PC-9 (cell line): ENCODE measurements at regions not wholly inside any gene's neighbourhood (a gene's known extent, or its start where the extent isn't known, plus 50 kb on each side); places are given as distances from the start of the nearest gene placed in this dataset.

Source experiments
- BruUV-seq: library from RNA; stranded (reverse); fragments of 400-500 nt; replicated peaks from 2 replicates; lab custom pipeline; 2021; lab: Mats Ljungman, UMichigan
- CTCF ChIA-PET: fragments of 300-600 bp; sonication (Branson Sonifier 250); formaldehyde crosslinking; loops from one replicate; lab custom pipeline; 2022; ENCODE audit warnings: antibody characterized with exemption; lab: Charles Lee
- POLR2A ChIA-PET: fragments of 300-600 bp; sonication (Branson Sonifier 250); formaldehyde crosslinking; loops from one replicate; lab custom pipeline; 2022; ENCODE audit warnings: antibody characterized with exemption; ENCODE audit not compliant: unreplicated experiment; lab: Charles Lee
- DNase-seq, 2 experiments: peaks; one replicate each; pipeline versions ENCODE4 v3.0.0 to v3.0.0-alpha.2; 2015 to 2022; ENCODE audit warnings: mixed read lengths in 1 of 2
- H2AFZ ChIP-seq: fragments of 200-600 bp; sonication (generic); 2 replicates; pipeline ENCODE4 v1.8.1; 2017; ENCODE audit warnings: antibody characterized with exemption
- H3F3A ChIP-seq: fragments of 200-600 bp; sonication (generic); 2 replicates; pipeline ENCODE4 v1.8.1; 2017; ENCODE audit warnings: antibody characterized with exemption, mild to moderate bottlenecking, low read depth; ENCODE audit not compliant: insufficient read depth
- H3K27ac ChIP-seq: fragments of 200-600 bp; sonication (generic); 2 replicates; pipeline ENCODE4 v1.6.1; 2016; ENCODE audit warnings: mixed run types
- H3K27me3 ChIP-seq: fragments of 200-600 bp; sonication (generic); 2 replicates; pipeline ENCODE4 v1.6.1; 2016; ENCODE audit warnings: low read depth, mixed run types; ENCODE audit not compliant: insufficient read depth
- H3K36me3 ChIP-seq: fragments of 200-600 bp; sonication (generic); 2 replicates; pipeline ENCODE4 v1.6.1; 2016; ENCODE audit warnings: low read depth, mixed run types
- H3K4me1 ChIP-seq: fragments of 200-600 bp; sonication (generic); replicated peaks from 2 replicates; pipeline ENCODE4 v1.6.1; 2016; ENCODE audit warnings: mixed run types; ENCODE audit not compliant: insufficient read depth
- H3K4me2 ChIP-seq: fragments of 200-600 bp; sonication (generic); 2 replicates; pipeline ENCODE4 v1.6.1; 2017; ENCODE audit warnings: mixed run types
- H3K4me3 ChIP-seq: fragments of 200-600 bp; sonication (generic); 2 replicates; pipeline ENCODE4 v1.6.1; 2016; ENCODE audit warnings: mixed run types
- H3K79me2 ChIP-seq: fragments of 200-600 bp; sonication (generic); 2 replicates; pipeline ENCODE4 v1.6.1; 2017; ENCODE audit warnings: low read depth, mixed run types
- H3K9me2 ChIP-seq: fragments of 200-600 bp; sonication (generic); 2 replicates; pipeline ENCODE4 v1.8.1; 2017; ENCODE audit warnings: mild to moderate bottlenecking; ENCODE audit not compliant: insufficient read depth
- H3K9me3 ChIP-seq: fragments of 200-600 bp; sonication (generic); 2 replicates; pipeline ENCODE4 v1.8.1; 2016; ENCODE audit warnings: low read depth; ENCODE audit not compliant: insufficient read depth
- H4K20me1 ChIP-seq: fragments of 200-600 bp; sonication (generic); 2 replicates; pipeline ENCODE4 v1.8.1; 2017; ENCODE audit not compliant: insufficient read depth
- EZH2 ChIP-seq: fragments of 200-600 bp; sonication (generic); IDR thresholded peaks from 2 replicates; pipeline ENCODE4 v1.8.0; 2017; ENCODE audit warnings: antibody characterized with exemption, low read depth
- intact Hi-C: fragments of 100-400 bp; cut with micrococcal nuclease; formaldehyde crosslinking; loops from one replicate; pipeline ENCODE4 v1.10.0; 2022; ENCODE audit not compliant: unreplicated experiment
- TF ChIP-seq, protein P1 (sequence below): fragments of 200-600 bp; sonication (generic); conservative IDR thresholded peaks from 2 replicates; pipeline ENCODE4 v1.6.1; 2017; ENCODE audit warnings: mixed run types, antibody characterized with exemption, mild to moderate bottlenecking, moderate library complexity

DNA sequence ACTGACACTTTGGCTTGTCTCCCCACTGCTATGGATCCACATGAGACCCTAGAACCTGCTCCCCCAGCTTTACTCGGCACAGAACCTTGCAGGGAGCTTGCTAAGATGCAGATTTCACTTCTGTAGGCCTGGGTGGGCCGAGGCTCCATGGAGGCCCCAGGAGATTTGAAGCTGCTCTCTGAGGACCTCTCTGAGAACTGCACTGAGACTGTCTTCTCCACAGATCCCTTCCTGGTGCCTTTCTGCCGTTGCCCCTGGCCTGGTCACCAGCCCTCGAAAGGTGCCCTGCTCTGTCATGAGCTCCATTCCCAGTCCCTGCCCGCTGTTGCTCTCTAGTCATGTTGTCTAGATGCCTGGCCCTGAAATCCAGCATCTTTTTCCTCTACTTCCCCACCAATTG, 588.4 kb downstream of the AJAP1 start:
- H3K4me2 ChIP-seq, result no peak overlapping the region
- H3K9me3 ChIP-seq, result no peaks in the 10 kb centered on the region
- H2AFZ ChIP-seq, result no peak overlapping the region
- no peak overlapping the region for H3K4me3 ChIP-seq
- no peak for TF ChIP-seq EZH2
- TF ChIP-seq, protein P1, sequence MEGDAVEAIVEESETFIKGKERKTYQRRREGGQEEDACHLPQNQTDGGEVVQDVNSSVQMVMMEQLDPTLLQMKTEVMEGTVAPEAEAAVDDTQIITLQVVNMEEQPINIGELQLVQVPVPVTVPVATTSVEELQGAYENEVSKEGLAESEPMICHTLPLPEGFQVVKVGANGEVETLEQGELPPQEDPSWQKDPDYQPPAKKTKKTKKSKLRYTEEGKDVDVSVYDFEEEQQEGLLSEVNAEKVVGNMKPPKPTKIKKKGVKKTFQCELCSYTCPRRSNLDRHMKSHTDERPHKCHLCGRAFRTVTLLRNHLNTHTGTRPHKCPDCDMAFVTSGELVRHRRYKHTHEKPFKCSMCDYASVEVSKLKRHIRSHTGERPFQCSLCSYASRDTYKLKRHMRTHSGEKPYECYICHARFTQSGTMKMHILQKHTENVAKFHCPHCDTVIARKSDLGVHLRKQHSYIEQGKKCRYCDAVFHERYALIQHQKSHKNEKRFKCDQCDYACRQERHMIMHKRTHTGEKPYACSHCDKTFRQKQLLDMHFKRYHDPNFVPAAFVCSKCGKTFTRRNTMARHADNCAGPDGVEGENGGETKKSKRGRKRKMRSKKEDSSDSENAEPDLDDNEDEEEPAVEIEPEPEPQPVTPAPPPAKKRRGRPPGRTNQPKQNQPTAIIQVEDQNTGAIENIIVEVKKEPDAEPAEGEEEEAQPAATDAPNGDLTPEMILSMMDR, result no peak
- POLR2A ChIA-PET, result no interaction called here
- H3K27ac ChIP-seq, result no peak overlapping the region
- intact Hi-C loops, result no loop called here
- no peaks in the 10 kb centered on the region for H3K9me2 ChIP-seq
- H3K79me2 ChIP-seq, result no peaks in the 10 kb centered on the region
- BruUV-seq, result no TSS peak
- no peaks in the 10 kb centered on the region for H3K4me1 ChIP-seq
- CTCF ChIA-PET, result no interaction called here
- H3K36me3 ChIP-seq, result no peaks in the 10 kb centered on the region
- peaks cover 11% of the 10 kb centered on the region; the same call in 1 of the 2 replicates for H3K27me3 ChIP-seq
- H4K20me1 ChIP-seq, result no peaks in the 10 kb centered on the region
- H3F3A ChIP-seq, result no peaks in the 10 kb centered on the region
- no peak for DNase-seq

DNA sequence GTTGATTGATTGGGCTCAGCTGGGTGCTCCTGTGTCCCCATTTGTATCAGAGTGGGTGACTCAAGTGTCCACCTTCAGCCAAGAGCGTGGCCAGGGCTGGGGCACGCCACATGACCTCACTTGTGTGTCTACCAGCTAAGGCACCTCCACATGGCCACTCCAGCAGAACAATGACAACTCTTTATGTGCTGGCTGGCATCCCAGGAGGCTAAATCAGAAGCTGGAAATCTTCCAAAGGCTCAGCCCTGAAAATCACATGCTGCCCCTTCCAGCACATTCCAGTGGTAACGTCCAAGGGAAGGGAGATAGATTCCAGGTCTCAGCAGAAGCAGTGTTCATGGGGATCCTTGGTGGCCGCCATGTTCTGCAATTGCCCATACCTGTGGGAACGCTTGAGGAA, 585.5 kb downstream of the AJAP1 start:
- H3K36me3 ChIP-seq, result no peaks in the 10 kb centered on the region
- H3K4me3 ChIP-seq, result no peak overlapping the region
- POLR2A ChIA-PET, result no interaction called here
- no peaks in the 10 kb centered on the region for H3F3A ChIP-seq
- H3K9me3 ChIP-seq, result no peaks in the 10 kb centered on the region
- BruUV-seq, result no TSS peak
- H3K79me2 ChIP-seq, result no peaks in the 10 kb centered on the region
- no peaks in the 10 kb centered on the region for H3K4me1 ChIP-seq
- no peak overlapping the region for H2AFZ ChIP-seq
- no peaks in the 10 kb centered on the region for H4K20me1 ChIP-seq
- peaks cover 15% of the 10 kb centered on the region for H3K27me3 ChIP-seq
- TF ChIP-seq, protein P1, result no peak
- no peak for TF ChIP-seq EZH2
- H3K4me2 ChIP-seq, result no peak overlapping the region
- H3K27ac ChIP-seq, result no peak overlapping the region
- no peaks in the 10 kb centered on the region for H3K9me2 ChIP-seq
- intact Hi-C loops, result no loop called here
- no peak for DNase-seq
- CTCF ChIA-PET, result no interaction called here

DNA sequence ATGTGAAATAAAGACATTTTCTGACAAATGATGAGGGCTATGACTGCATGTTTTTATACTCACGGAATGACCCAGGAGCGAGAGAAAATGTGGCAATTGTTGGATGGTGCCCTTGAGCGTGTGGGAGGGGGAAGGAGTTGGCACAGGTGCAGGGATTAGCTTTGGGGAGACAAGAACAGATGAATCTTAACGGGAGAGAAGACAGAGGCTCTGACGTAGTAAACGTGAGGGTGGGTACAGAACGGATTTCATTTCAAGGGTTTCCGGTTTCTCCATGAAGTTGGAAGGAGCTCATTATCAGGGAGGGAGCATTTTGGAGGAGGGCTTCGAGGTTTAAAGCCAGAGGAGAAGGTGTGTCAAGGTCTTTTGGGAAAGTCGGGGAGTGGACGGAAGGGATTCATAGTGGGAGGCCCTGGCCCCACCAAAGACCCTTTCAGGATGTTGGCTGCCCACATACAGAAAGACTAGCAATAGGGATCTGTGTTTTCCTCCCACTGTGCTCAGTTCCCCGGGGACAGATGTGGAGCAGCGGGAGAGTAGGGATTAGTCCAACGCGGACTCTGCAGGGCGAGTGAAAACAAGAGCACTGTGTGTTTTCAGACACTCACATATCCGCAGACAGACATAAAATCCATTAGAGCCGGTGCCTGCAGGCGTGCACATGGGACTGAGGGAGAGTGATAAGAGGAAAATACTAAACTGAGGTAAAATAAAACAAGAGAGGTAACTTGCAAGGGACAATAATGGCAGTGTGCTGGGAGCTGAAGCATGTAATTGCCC, 584.1 kb downstream of the AJAP1 start:
- no peak for DNase-seq
- intact Hi-C loops, result no loop called here
- no peak overlapping the region for H3K4me2 ChIP-seq
- BruUV-seq, result no TSS peak
- no peak for TF ChIP-seq EZH2
- TF ChIP-seq, protein P1, result no peak
- H3K79me2 ChIP-seq, result no peaks in the 10 kb centered on the region
- no peaks in the 10 kb centered on the region for H3K36me3 ChIP-seq
- H4K20me1 ChIP-seq, result no peaks in the 10 kb centered on the region
- no peak overlapping the region for H3K27ac ChIP-seq
- POLR2A ChIA-PET, result no interaction called here
- no peaks in the 10 kb centered on the region for H3F3A ChIP-seq
- no peaks in the 10 kb centered on the region for H3K4me1 ChIP-seq
- H3K4me3 ChIP-seq, result no peak overlapping the region
- H3K9me2 ChIP-seq, result no peaks in the 10 kb centered on the region
- no peaks in the 10 kb centered on the region for H3K9me3 ChIP-seq
- H2AFZ ChIP-seq, result no peak overlapping the region
- peaks cover 10% of the 10 kb centered on the region for H3K27me3 ChIP-seq
- CTCF ChIA-PET, result no interaction called here
